Endothelial cell of umbilical vein (primary cell): ENCODE measurements at regions not wholly inside any gene's neighbourhood (a gene's known extent, or its start where the extent isn't known, plus 50 kb on each side); places are given as distances from the start of the nearest gene placed in this dataset.

Source experiments
- CTCF ChIP-seq, 2 donors: IDR thresholded peaks; 1 replicate in 1 of 2; 2 replicates in 1 of 2; pipeline ENCODE4 v1.5.1; 2011; ENCODE audit warnings: low read length in 2 of 2, mild to moderate bottlenecking in 2 of 2, moderate library complexity in 2 of 2, control low read depth in 1 of 2, inconsistent platforms in 1 of 2, low read depth in 1 of 2; ENCODE audit not compliant: insufficient read depth in 1 of 2; ENCODE audit errors: extremely low read depth in 1 of 2
- EZH2 ChIP-seq: IDR thresholded peaks from 2 replicates; pipeline ENCODE4 v1.6.1; 2012; ENCODE audit warnings: borderline replicate concordance, low read depth, mild to moderate bottlenecking, moderate library complexity, low read length, inconsistent platforms; ENCODE audit not compliant: severe bottlenecking
- MAX ChIP-seq: IDR thresholded peaks from 2 replicates; pipeline ENCODE4 v1.6.1; 2011; ENCODE audit not compliant: insufficient read depth, insufficient read length
- MYC ChIP-seq: IDR thresholded peaks from one replicate; pipeline ENCODE4 v1.6.1; 2011; ENCODE audit warnings: mild to moderate bottlenecking, low read depth, low read length
- POLR2A ChIP-seq: IDR thresholded peaks from 2 replicates; pipeline ENCODE4 v1.6.1; 2012; ENCODE audit warnings: low read depth, mild to moderate bottlenecking, control low read depth, low read length
- POLR2AphosphoS5 ChIP-seq: IDR thresholded peaks from 2 replicates; pipeline ENCODE4 v1.6.1; 2012; ENCODE audit warnings: low read depth, mild to moderate bottlenecking, control low read depth, low read length, moderate library complexity; ENCODE audit not compliant: insufficient read depth

- TF ChIP-seq POLR2AphosphoS5: no peak
- no peak for TF ChIP-seq CTCF (IDR thresholded peaks at IDR 0.05; ENCODE audit: extremely low read depth in 1 of 2, insufficient read depth in 1 of 2, low read depth in 1 of 2, low read length in 2 of 2)
- no peak for TF ChIP-seq EZH2
- TF ChIP-seq POLR2A: no peak
- no peak for TF ChIP-seq MAX
- no peak for TF ChIP-seq MYC
These were observed 894.9 kb upstream of the PCDH9 start for GRCh38 chr13:68125087-68125480.
